SJSA1 (cell line): ENCODE measurements at regions not wholly inside any gene's neighbourhood (a gene's known extent, or its start where the extent isn't known, plus 50 kb on each side); places are given as distances from the start of the nearest gene placed in this dataset.
"Not testable (repeated sequence)": the region's sequence is repeated elsewhere in the genome, so short reads cannot be mapped to it uniquely, and the experiment has no call there.

Source experiments
- DNase-seq, 2 experiments: peaks; one replicate each; pipeline ENCODE4 v3.0.0-alpha.2; 2015 to 2020; ENCODE audit warnings: low spot score in 2 of 2, low read depth in 1 of 2
- H3K27ac ChIP-seq: fragments of 250-450 bp; sonication (Bioruptor Pico); 2 replicates; pipeline ENCODE4 v1.5.1; 2020; ENCODE audit warnings: mild to moderate bottlenecking, moderate library complexity
- H3K27me3 ChIP-seq: fragments of 250-450 bp; sonication (Bioruptor Pico); replicated peaks from 2 replicates; pipeline ENCODE4 v1.5.1; 2020; ENCODE audit warnings: mild to moderate bottlenecking, moderate library complexity
- H3K36me3 ChIP-seq: fragments of 250-450 bp; sonication (Bioruptor Pico); 2 replicates; pipeline ENCODE4 v1.5.1; 2020; ENCODE audit warnings: mild to moderate bottlenecking
- H3K4me1 ChIP-seq: fragments of 250-450 bp; sonication (Bioruptor Pico); replicated peaks from 2 replicates; pipeline ENCODE4 v1.6.1; 2021; ENCODE audit warnings: mild to moderate bottlenecking
- H3K4me3 ChIP-seq: fragments of 250-450 bp; sonication (Bioruptor Pico); 2 replicates; pipeline ENCODE4 v1.5.1; 2020; ENCODE audit warnings: mild to moderate bottlenecking
- H3K9me3 ChIP-seq: fragments of 250-450 bp; sonication (Bioruptor Pico); replicated peaks from 2 replicates; pipeline ENCODE4 v1.5.1; 2020; ENCODE audit warnings: mild to moderate bottlenecking

DNA sequence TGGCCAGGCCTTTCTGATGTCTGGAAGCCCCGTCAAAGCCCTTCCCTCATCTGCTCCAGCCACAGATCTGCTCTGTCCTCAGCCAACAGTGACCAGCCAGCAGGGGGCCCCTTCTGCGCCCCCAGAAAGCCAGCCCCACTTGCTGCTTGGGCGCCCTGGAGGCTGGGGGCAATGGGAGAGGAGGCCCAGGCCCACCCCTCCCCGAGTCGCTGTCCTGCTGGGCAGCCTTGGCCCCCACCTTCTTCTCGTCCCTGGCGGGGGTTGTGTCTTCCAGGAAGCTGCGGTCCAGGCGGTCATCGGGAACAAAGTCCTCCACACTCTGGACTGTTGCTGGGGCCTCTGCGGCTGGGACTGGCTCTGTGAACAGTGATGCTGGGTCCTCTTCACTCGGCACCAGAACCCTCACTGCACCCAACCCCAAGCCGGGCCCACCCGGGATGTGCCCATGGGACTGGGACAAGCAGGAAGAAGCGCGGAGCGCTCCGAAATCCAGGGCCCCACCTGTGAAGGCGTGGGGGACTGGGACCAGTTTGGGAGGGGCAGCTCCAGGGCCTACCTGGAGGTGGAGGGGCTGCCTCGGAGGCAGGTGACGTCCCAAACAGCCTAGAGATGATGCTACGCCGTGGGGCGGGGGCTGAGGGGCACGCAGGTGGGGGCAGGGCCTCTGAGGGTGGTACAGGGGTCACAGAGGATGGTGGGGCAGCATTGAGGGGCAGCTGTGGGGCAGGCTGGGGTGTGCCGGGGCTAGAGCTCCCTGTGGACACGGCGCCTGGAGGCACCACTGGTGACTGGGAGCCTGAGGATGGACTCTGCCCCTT lies 257.6 kb downstream of the ANKRD30B start:
- DNase-seq, result no peak
- H3K27me3 ChIP-seq, result no peaks in the 10 kb centered on the region
- no peak overlapping the region for H3K4me3 ChIP-seq
- H3K9me3 ChIP-seq, result no peaks in the 10 kb centered on the region
- no peaks in the 10 kb centered on the region for H3K36me3 ChIP-seq
- H3K4me1 ChIP-seq, result no peaks in the 10 kb centered on the region
- H3K27ac ChIP-seq, result no peak overlapping the region

DNA sequence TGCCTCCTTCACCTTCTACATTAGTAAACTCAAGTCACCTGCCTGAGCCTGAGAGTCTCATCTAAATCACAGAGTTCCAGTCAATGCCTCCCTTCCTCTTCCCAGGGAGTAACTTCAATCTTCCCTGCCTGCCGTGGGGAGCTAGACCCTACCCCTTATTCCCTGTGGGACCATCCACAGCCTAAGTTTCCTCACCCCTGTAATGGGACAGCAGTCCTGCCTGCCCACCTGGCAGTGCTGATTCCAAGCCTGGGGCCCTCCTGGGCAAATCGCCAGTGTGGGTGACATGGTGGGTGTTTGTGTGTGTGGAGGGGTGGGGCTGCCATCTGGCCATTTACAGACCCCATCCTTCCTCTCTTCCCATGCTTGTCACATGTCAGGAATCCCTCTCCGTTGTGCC lies 258.6 kb downstream of the ANKRD30B start:
- not testable (repeated sequence) for H3K27me3 ChIP-seq, H3K4me1 ChIP-seq, DNase-seq

DNA sequence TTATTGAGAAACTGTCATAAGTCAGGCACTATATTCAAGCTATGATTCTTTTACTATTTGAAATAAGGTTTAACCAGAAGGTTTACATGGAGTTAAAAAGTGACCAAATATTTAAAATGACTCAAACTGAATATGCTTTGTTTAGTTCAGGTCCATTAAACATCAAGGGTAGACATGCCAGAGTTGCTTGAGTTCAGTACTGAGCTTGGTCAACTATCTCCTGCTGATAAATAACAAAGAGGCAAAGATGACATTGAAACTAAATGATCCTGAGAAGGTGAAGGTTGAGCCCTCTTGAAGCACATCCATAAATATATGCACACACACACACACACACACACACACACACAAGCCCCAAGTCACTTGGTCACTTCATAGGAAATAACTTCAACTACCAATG lies 278.1 kb downstream of the ANKRD30B start:
- not testable (repeated sequence) for H3K9me3 ChIP-seq, DNase-seq, H3K4me1 ChIP-seq, H3K27ac ChIP-seq, H3K27me3 ChIP-seq, H3K36me3 ChIP-seq, H3K4me3 ChIP-seq

More for the DNA sequence above, 258.6 kb downstream of the ANKRD30B start:
- H3K27ac ChIP-seq, H3K36me3 ChIP-seq, H3K4me3 ChIP-seq, H3K9me3 ChIP-seq: not testable (repeated sequence)

DNA sequence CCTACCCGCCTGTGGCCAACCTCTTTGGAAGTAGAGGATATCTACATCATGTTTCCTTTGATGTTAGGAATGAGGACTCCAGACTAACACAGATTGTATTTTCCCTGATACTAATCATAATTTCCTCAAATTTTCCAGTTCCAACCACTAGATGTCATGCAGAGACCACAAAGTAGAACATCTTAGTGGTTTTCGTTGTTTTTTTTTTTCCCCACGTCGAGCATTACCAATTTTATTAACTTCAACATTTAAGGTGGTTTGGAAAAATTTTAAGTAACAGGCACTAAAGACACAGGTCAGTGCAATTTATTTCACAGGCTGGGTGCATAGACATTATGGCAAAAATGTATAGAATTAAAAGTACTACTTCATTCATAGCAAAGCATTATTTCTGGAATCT lies 280.1 kb downstream of the ANKRD30B start:
- H3K4me1 ChIP-seq, H3K4me3 ChIP-seq, DNase-seq, H3K36me3 ChIP-seq, H3K27ac ChIP-seq, H3K27me3 ChIP-seq, H3K9me3 ChIP-seq: not testable (repeated sequence)

DNA sequence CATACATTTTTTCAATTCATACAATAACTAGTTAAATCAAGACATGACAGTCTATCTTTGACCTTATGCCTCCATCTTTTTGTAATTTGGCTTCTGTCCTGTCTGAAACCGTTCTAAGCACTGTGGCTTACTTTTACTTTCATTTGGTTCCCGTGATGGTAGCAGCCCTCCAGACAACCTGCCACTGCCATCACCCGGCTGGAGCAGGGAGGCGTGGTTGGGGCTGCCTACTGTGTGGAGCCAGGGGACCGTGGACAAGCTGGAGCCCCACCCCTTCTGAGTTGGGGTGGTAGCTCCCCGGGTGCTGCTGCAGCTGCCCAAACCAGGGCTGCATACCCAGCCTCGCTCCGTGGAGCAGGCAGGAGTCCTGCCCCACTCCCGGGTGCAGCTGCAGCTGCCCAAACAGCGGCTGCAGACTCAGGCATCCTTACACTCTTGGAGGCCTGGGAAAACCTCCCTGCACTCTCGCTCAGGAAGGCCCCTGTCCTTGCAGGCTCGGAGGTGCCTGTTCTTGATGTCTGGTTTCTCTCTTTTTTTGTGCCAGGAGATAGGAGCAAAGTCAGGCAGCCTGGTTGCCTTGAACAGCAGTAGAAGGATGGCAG lies 312.4 kb downstream of the ANKRD30B start:
- not testable (repeated sequence) for H3K36me3 ChIP-seq, H3K27me3 ChIP-seq, DNase-seq, H3K9me3 ChIP-seq, H3K4me1 ChIP-seq, H3K4me3 ChIP-seq, H3K27ac ChIP-seq

DNA sequence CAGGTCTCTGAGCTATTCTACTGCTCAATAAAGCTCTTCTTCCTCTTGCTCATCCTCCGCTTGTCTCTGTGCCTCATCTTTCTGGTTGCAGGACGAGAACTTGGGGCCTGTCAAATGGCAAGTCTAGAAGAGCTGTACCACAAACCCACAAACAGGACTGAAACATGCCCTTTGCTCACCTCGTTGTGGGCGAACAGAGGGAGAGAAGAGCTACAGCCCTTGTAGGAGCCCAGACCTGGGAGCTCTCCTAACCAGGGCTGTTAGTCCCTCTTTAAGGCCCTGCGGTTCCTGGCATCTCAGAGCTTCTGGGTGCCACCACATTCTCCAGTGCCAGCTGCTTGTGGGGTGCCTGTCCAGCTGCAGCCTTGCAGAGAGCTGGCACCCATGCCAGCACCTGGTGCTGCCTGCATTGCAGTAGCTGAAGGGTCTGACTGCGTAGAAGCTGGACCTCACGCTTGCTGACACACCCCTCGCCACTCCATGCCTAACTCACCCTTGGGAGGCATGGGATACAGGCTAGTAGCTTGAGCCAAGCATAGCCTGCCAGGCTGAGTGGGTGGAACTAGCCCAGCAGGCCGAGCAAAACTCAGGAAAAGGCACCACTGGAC lies 313.4 kb downstream of the ANKRD30B start:
- not testable (repeated sequence) for H3K27ac ChIP-seq, H3K27me3 ChIP-seq, H3K36me3 ChIP-seq, DNase-seq, H3K4me1 ChIP-seq, H3K9me3 ChIP-seq, H3K4me3 ChIP-seq

DNA sequence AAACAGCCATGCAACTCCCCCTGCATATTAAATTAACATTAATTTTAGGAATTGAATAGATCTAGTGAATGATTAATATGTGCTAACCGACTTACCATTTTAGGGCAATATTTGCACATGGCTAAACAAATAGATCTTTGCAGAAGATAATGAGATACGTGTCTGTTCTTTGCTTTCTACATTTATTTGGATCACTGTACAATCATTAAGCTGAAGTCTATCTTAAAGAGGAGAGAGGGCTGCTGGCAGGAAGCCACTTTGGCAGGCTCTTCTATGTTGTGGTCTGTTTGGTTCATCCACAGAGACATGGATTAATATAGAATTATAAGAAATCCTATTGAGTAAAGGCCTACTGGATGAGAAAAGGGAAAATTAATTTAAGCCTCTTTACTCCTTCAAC lies 318.5 kb downstream of the ANKRD30B start:
- not testable (repeated sequence) for DNase-seq, H3K27ac ChIP-seq

DNA sequence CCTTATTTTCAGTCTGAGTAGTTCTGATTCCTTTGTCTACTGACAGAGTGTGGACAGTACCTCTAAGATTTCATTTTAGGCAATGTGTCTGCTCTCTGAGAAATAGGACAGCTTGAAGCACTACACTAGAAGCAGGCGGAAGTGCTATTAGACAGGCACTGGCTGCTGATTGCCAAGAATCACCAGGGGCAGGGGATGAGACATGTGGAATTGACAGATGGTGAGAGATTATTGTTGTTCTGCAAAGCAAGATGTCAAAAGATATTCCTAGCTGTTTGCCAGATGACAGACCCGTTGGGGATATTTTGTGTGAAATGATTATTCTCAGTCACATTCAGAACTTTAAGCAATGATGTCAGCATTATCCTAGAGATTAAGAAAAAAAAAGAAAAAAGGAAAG lies 323.3 kb downstream of the ANKRD30B start:
- H3K4me3 ChIP-seq, DNase-seq, H3K27ac ChIP-seq, H3K9me3 ChIP-seq, H3K27me3 ChIP-seq, H3K4me1 ChIP-seq, H3K36me3 ChIP-seq: not testable (repeated sequence)

More for the DNA sequence above, 318.5 kb downstream of the ANKRD30B start:
- H3K36me3 ChIP-seq, H3K9me3 ChIP-seq, H3K4me3 ChIP-seq, H3K27me3 ChIP-seq, H3K4me1 ChIP-seq: not testable (repeated sequence)
